Neuronal stem cell (in vitro differentiated cells): ENCODE measurements at regions not wholly inside any gene's neighbourhood (a gene's known extent, or its start where the extent isn't known, plus 50 kb on each side); places are given as distances from the start of the nearest gene placed in this dataset.
"Not testable (repeated sequence)": the region's sequence is repeated elsewhere in the genome, so short reads cannot be mapped to it uniquely, and the experiment has no call there.

Source experiments
- DNase-seq: peaks from one replicate; pipeline ENCODE4 v3.0.0-alpha.2; 2013; ENCODE audit warnings: low spot score
- H2AFZ ChIP-seq: one replicate; pipeline ENCODE4 v1.6.1; 2013; ENCODE audit warnings: mild to moderate bottlenecking, low read length, inconsistent platforms
- H2AK5ac ChIP-seq: 2 replicates; pipeline ENCODE4 v1.6.1; 2013; ENCODE audit warnings: low read depth, mild to moderate bottlenecking, inconsistent platforms, low read length, moderate library complexity, mixed read lengths
- H2BK120ac ChIP-seq: 2 replicates; pipeline ENCODE4 v1.6.1; 2013; ENCODE audit warnings: low read depth, mild to moderate bottlenecking, inconsistent platforms, low read length, moderate library complexity, mixed read lengths
- H2BK12ac ChIP-seq: one replicate; pipeline ENCODE4 v1.6.1; 2013; ENCODE audit warnings: low read length, inconsistent platforms
- H2BK15ac ChIP-seq: 2 replicates; pipeline ENCODE4 v1.6.1; 2013; ENCODE audit warnings: mild to moderate bottlenecking, low read length, inconsistent platforms, mixed read lengths
- H2BK5ac ChIP-seq: one replicate; pipeline ENCODE4 v1.6.1; 2013; ENCODE audit warnings: inconsistent platforms, mild to moderate bottlenecking, low read length, moderate library complexity
- H3K14ac ChIP-seq: one replicate; pipeline ENCODE4 v1.6.1; 2013; ENCODE audit warnings: low read length, inconsistent platforms
- H3K18ac ChIP-seq: 2 replicates; pipeline ENCODE4 v1.6.1; 2013; ENCODE audit warnings: low read length, inconsistent platforms
- H3K23ac ChIP-seq: 2 replicates; pipeline ENCODE4 v1.6.1; 2013; ENCODE audit warnings: low read depth, mild to moderate bottlenecking, mixed read lengths, low read length, inconsistent platforms; ENCODE audit not compliant: poor library complexity
- H3K27ac ChIP-seq: replicated peaks from 3 replicates; pipeline ENCODE4 v1.5.1; 2013; ENCODE audit warnings: low read length, inconsistent platforms
- H3K27me3 ChIP-seq, 3 experiments: 2 replicates each; pipeline ENCODE4 v1.6.1; 2013; ENCODE audit warnings: low read length in 3 of 3, mild to moderate bottlenecking in 2 of 3, inconsistent platforms in 1 of 3, low read depth in 1 of 3, mixed read lengths in 1 of 3, moderate library complexity in 1 of 3; ENCODE audit not compliant: control insufficient read depth in 3 of 3, insufficient read depth in 3 of 3
- H3K36me3 ChIP-seq, 2 donors: replicated peaks in 1 of 2; 2 replicates each; pipeline ENCODE4 v1.6.1; 2013; ENCODE audit warnings: low read length in 2 of 2; ENCODE audit not compliant: control insufficient read depth in 2 of 2, insufficient read depth in 2 of 2
- H3K4ac ChIP-seq: 2 replicates; pipeline ENCODE4 v1.6.1; 2013; ENCODE audit warnings: inconsistent platforms, mild to moderate bottlenecking, low read length, moderate library complexity
- H3K4me1 ChIP-seq, 2 donors: 1 replicate in 1 of 2; 2 replicates in 1 of 2; pipeline ENCODE4 v1.6.1; 2013; ENCODE audit warnings: low read length in 2 of 2, low read depth in 1 of 2; ENCODE audit not compliant: control insufficient read depth in 2 of 2, insufficient read depth in 1 of 2
- H3K4me2 ChIP-seq: one replicate; pipeline ENCODE4 v1.6.1; 2013; ENCODE audit warnings: mild to moderate bottlenecking, low read length, inconsistent platforms; ENCODE audit not compliant: insufficient read depth, poor library complexity, severe bottlenecking
- H3K4me3 ChIP-seq, 2 donors: 2 replicates each; pipeline ENCODE4 v1.5.1; 2013; ENCODE audit warnings: low read length in 2 of 2, mild to moderate bottlenecking in 2 of 2, inconsistent platforms in 1 of 2, moderate library complexity in 1 of 2
- H3K79me1 ChIP-seq: one replicate; pipeline ENCODE4 v1.6.1; 2013; ENCODE audit warnings: low read depth, mild to moderate bottlenecking, inconsistent platforms, low read length, moderate library complexity
- H3K9ac ChIP-seq: one replicate; pipeline ENCODE4 v1.6.1; 2013; ENCODE audit warnings: mild to moderate bottlenecking, low read depth, low read length, inconsistent platforms; ENCODE audit not compliant: poor library complexity
- H3K9me3 ChIP-seq, 2 donors: replicated peaks in 1 of 2; 2 replicates each; pipeline versions ENCODE3 to v1.6.1; 2013; ENCODE audit warnings: low read length in 2 of 2, mild to moderate bottlenecking in 2 of 2, inconsistent platforms in 1 of 2, low read depth in 1 of 2, mixed read lengths in 1 of 2, moderate library complexity in 1 of 2; ENCODE audit not compliant: control insufficient read depth in 2 of 2, insufficient read depth in 1 of 2
- H4K8ac ChIP-seq: one replicate; pipeline ENCODE4 v1.6.1; 2013; ENCODE audit warnings: low read depth, mild to moderate bottlenecking, inconsistent platforms, low read length, moderate library complexity
- H4K91ac ChIP-seq: one replicate; pipeline ENCODE4 v1.6.1; 2013; ENCODE audit warnings: low read length, low read depth, mild to moderate bottlenecking, inconsistent platforms; ENCODE audit not compliant: poor library complexity
- WGBS, 2 donors: extraction: QIAGEN DNeasy Blood & Tissue Kit; methylation state at CpG; one replicate each; pipeline ENCODE4 v1.1.7; 2013; ENCODE audit warnings: missing lambda C conversion rate in 2 of 2, mixed read lengths in 1 of 2; ENCODE audit not compliant: insufficient read length in 2 of 2, insufficient replicate concordance in 1 of 2; ENCODE audit errors: extremely low coverage in 2 of 2; 5-methylcytosine and 5-hydroxymethylcytosine counted together

DNA sequence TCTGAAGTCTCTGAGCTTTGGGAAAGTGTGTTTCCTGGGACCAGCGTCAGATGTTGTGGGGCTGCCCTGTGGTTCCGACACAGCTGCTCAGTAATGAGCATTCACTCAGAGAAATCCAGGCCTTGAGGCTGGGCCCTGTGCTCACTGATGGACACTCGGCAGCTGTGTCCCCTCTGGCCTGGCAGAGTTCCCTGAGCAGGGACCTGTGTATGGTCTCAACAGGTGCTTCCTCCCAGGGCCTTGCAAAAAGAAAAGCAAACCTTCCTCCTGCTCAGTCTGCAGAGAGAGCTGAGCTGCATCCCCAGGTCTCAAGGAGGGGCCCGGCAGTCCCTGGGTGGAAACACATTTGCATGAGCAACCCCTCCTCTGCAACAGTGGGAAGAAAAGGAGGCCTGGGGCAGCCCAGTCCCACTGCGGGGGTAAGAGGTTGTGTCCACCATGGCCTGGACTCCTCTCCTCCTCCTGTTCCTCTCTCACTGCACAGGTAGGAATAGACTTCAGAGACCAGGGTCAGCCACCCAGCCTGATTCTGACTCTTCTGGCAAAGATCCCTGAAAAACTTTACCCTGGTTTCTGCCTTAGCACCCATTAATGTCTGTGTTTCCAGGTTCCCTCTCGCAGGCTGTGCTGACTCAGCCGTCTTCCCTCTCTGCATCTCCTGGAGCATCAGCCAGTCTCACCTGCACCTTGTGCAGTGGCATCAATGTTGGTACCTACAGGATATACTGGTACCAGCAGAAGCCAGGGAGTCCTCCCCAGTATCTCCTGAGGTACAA lies 131.2 kb downstream of the VPREB1 start:
- Histone ChIP-seq H3K4ac (no peak overlapping the region), H3K23ac (no peak overlapping the region), H2BK120ac (no peak overlapping the region), H3K18ac (no peak overlapping the region), H3K4me3 (no peak overlapping the region), H3K4me2 (no peak overlapping the region), H3K9ac (no peak overlapping the region), H3K36me3 (no peaks in the 10 kb centered on the region), H3K27me3 (peaks cover 0 to 34% (median 9%) of the 10 kb centered on the region in 3 experiments), H3K4me1 (peaks cover 2 to 4% of the 10 kb centered on the region in 2 donors), H4K91ac (no peak overlapping the region), H2BK12ac (no peak overlapping the region), H3K27ac (no peak overlapping the region), H3K9me3 (no peaks in the 10 kb centered on the region), H2BK5ac (no peak overlapping the region), H2AFZ (peak overlapping the region; percentile 13), H3K79me1 (no peaks in the 10 kb centered on the region), H3K14ac (no peak overlapping the region), H4K8ac (no peak overlapping the region), H2AK5ac (no peak overlapping the region), H2BK15ac (no peak overlapping the region)
- no peak for DNase-seq
- WGBS, 2 donors, result no CpG with 5 or more reads among the region's 7 CpGs

DNA sequence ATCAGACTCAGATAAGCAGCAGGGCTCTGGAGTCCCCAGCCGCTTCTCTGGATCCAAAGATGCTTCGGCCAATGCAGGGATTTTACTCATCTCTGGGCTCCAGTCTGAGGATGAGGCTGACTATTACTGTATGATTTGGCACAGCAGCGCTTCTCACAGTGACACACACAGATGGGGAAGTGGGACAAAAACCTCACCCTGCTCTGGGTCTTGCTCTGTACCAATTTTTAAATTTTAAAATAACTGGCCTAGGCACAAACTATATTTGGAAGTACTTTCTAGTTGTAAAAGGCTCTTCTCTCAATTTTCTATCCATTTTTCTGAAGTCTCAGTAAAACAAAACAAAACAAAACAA lies 131.7 kb downstream of the VPREB1 start:
- no peak overlapping the region for H2BK120ac ChIP-seq
- H2BK12ac ChIP-seq, result no peak overlapping the region
- no peak overlapping the region for H4K91ac ChIP-seq
- no peak overlapping the region for H3K23ac ChIP-seq
- H3K9me3 ChIP-seq, result no peaks in the 10 kb centered on the region
- peaks cover 0 to 34% (median 9%) of the 10 kb centered on the region in 3 experiments for H3K27me3 ChIP-seq
- no peaks in the 10 kb centered on the region for H3K36me3 ChIP-seq
- no peak overlapping the region for H3K14ac ChIP-seq
- DNase-seq, result no peak
- H3K9ac ChIP-seq, result no peak overlapping the region
- no peaks in the 10 kb centered on the region for H3K79me1 ChIP-seq
- no peak overlapping the region for H3K4me2 ChIP-seq
- no peak overlapping the region for H3K18ac ChIP-seq
- no peak overlapping the region for H2AK5ac ChIP-seq
- H2AFZ ChIP-seq, result no peak overlapping the region
- peaks cover 0 to 2% of the 10 kb centered on the region in 2 donors for H3K4me1 ChIP-seq
- H2BK15ac ChIP-seq, result no peak overlapping the region
- no peak overlapping the region for H3K4me3 ChIP-seq
- H2BK5ac ChIP-seq, result no peak overlapping the region
- no peak overlapping the region for H3K27ac ChIP-seq
- WGBS, 2 donors, result no CpG with 5 or more reads among the region's 3 CpGs
- H3K4ac ChIP-seq, result no peak overlapping the region
- H4K8ac ChIP-seq, result no peak overlapping the region

DNA sequence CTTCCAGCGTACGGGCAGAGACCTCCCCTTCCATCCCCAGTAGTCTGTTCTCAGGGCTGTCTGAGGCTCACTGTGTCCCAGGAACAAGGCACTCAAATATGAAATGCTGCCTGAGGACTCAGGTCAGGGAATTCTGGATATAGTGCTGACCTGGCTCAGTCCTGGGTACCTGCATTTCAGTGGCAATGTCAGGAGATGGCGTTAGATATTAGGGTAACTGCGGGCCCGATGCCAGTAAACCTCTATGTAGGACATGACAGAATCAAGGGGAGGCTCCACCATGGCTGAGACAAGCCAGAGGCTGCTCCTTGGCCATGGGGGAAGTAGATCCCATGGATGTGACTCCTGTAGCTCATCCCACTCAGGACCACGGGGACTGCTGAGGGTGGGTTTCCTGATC lies 131.7 kb downstream of the ZNF280B start:
- not testable (repeated sequence) for H3K4ac ChIP-seq, H3K4me1 ChIP-seq, DNase-seq, H4K91ac ChIP-seq, H3K14ac ChIP-seq, H2AFZ ChIP-seq, H2BK5ac ChIP-seq, H3K9me3 ChIP-seq, H3K4me2 ChIP-seq, H2AK5ac ChIP-seq, H3K4me3 ChIP-seq, H3K79me1 ChIP-seq, H3K9ac ChIP-seq, H2BK120ac ChIP-seq, H3K23ac ChIP-seq, H3K18ac ChIP-seq, H3K36me3 ChIP-seq, H4K8ac ChIP-seq, H3K27ac ChIP-seq, H2BK12ac ChIP-seq, H2BK15ac ChIP-seq
- no CpG with 5 or more reads among the region's 6 CpGs for WGBS, 2 donors
- H3K27me3 ChIP-seq, result peaks cover 0 to 33% (median 9%) of the 10 kb centered on the region in 3 experiments

DNA sequence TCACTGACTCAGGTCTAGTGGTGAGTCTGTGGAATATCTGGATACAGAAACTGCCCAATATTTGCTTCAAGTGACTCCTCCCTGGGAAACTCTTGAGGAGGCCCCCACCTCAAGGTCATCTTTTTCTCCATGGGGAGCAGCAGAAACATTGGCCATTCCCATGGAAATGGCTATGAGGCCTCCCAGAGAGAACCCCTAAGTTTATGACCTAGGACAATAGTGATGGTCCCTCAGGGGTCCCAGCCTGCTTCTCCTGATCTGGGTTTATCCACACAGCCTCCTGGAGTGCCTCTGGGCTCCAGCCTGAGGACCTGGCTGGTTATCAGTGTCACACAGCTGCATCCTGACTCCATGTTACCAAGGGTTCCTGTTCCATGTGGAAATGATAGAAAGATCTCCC lies 131.2 kb downstream of the ZNF280B start:
- Histone ChIP-seq H3K36me3 (no peaks in the 10 kb centered on the region), H4K8ac (no peak overlapping the region), H2BK5ac (no peak overlapping the region), H3K23ac (no peak overlapping the region), H2AK5ac (no peak overlapping the region), H2BK12ac (no peak overlapping the region), H3K14ac (no peak overlapping the region), H3K4me3 (no peak overlapping the region), H3K79me1 (no peaks in the 10 kb centered on the region), H3K9me3 (no peaks in the 10 kb centered on the region), H2AFZ (no peak overlapping the region), H3K9ac (no peak overlapping the region), H3K27ac (no peak overlapping the region), H2BK15ac (no peak overlapping the region), H3K4ac (no peak overlapping the region), H3K4me1 (peaks cover 0 to 2% of the 10 kb centered on the region in 2 donors), H2BK120ac (no peak overlapping the region), H3K18ac (no peak overlapping the region), H3K4me2 (no peak overlapping the region), H3K27me3 (peaks cover 0 to 33% (median 9%) of the 10 kb centered on the region in 3 experiments), H4K91ac (no peak overlapping the region)
- no peak for DNase-seq
